Endothelial cell (in vitro differentiated cells): ENCODE measurements at regions not wholly inside any gene's neighbourhood (a gene's known extent, or its start where the extent isn't known, plus 50 kb on each side); places are given as distances from the start of the nearest gene placed in this dataset.

Experiments
- DNase-seq: peaks from one replicate; pipeline ENCODE4 v3.0.0; 2021; ENCODE audit warnings: low spot score
- H3K27ac Mint-ChIP-seq: one replicate; pipeline ENCODE4 v1.8.0; 2021; ENCODE audit warnings: mixed read lengths, inconsistent platforms; ENCODE audit not compliant: unreplicated experiment
- H3K27me3 Mint-ChIP-seq: one replicate; pipeline ENCODE4 v1.8.0; 2021; ENCODE audit warnings: mild to moderate bottlenecking, moderate library complexity, mixed read lengths, inconsistent platforms; ENCODE audit not compliant: unreplicated experiment
- H3K36me3 Mint-ChIP-seq: one replicate; pipeline ENCODE4 v1.8.0; 2021; ENCODE audit warnings: mild to moderate bottlenecking, low read depth, mixed read lengths, inconsistent platforms; ENCODE audit not compliant: unreplicated experiment
- H3K4me1 Mint-ChIP-seq: one replicate; pipeline ENCODE4 v1.8.0; 2021; ENCODE audit warnings: mild to moderate bottlenecking, mixed read lengths, inconsistent platforms; ENCODE audit not compliant: unreplicated experiment
- H3K4me3 Mint-ChIP-seq: one replicate; pipeline ENCODE4 v1.8.0; 2021; ENCODE audit warnings: mild to moderate bottlenecking, mixed read lengths, inconsistent platforms; ENCODE audit not compliant: unreplicated experiment
- H3K9me3 Mint-ChIP-seq: one replicate; pipeline ENCODE4 v1.8.0; 2021; ENCODE audit warnings: mixed read lengths, inconsistent platforms; ENCODE audit not compliant: unreplicated experiment
- TF ChIP-seq, protein P1 (sequence below): fragments of 200-600 bp; sonication (generic); IDR thresholded peaks from one replicate; pipeline ENCODE4 v1.5.0; 2021; ENCODE audit warnings: antibody characterized with exemption; ENCODE audit not compliant: unreplicated experiment

DNA sequence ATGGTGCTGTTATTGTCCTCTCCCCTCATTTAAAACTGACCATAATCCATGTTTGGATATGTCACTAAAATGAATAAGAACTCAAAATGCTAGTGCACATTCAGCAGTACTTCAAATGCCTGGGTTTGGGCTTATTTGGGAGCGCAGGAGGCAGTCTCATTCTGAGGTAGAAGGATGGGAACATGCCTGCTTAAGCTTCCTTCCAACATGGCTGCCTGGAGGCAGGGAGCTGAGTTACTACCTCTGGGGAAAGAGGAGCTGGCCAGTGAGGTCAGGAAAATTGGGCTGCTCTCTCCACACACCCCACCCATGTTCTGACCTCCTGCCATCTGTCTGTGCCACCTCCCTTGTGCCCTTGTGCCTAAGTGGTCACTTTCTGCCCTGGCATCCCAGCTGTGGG is 85.7 kb downstream of the PTPRS start:
- no peaks in the 10 kb centered on the region for H3K4me1 Mint-ChIP-seq
- peaks cover 5% of the 10 kb centered on the region for H3K27me3 Mint-ChIP-seq
- TF ChIP-seq, protein P1, sequence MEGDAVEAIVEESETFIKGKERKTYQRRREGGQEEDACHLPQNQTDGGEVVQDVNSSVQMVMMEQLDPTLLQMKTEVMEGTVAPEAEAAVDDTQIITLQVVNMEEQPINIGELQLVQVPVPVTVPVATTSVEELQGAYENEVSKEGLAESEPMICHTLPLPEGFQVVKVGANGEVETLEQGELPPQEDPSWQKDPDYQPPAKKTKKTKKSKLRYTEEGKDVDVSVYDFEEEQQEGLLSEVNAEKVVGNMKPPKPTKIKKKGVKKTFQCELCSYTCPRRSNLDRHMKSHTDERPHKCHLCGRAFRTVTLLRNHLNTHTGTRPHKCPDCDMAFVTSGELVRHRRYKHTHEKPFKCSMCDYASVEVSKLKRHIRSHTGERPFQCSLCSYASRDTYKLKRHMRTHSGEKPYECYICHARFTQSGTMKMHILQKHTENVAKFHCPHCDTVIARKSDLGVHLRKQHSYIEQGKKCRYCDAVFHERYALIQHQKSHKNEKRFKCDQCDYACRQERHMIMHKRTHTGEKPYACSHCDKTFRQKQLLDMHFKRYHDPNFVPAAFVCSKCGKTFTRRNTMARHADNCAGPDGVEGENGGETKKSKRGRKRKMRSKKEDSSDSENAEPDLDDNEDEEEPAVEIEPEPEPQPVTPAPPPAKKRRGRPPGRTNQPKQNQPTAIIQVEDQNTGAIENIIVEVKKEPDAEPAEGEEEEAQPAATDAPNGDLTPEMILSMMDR = no peak
- H3K9me3 Mint-ChIP-seq = no peaks in the 10 kb centered on the region
- peak overlapping the region; percentile 18 for H3K4me3 Mint-ChIP-seq
- H3K27ac Mint-ChIP-seq = no peak overlapping the region
- peaks cover 36% of the 10 kb centered on the region for H3K36me3 Mint-ChIP-seq
- no peak for DNase-seq

DNA sequence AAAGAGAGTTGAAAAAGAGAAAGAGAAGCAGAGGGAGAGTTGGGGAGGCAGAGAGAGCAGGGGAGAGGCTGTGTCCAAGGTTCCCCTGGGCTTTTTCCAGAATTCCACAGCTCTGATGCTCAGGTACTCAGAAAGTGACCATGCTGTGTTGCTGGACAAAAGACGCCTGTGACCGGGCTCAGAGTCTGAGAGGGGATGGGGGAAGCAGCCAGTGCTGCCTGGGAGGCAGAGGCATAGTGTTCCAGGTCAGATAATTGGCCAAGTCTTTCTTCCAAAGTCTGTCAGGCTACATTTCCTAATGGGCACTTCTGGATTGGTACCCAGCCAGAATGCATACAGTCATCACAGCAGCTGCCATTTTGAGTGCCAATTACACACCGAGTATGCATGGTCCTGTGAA is 86.1 kb downstream of the PTPRS start:
- H3K27ac Mint-ChIP-seq = no peak overlapping the region
- peaks cover 5% of the 10 kb centered on the region for H3K27me3 Mint-ChIP-seq
- TF ChIP-seq, protein P1 = no peak
- H3K4me1 Mint-ChIP-seq = no peaks in the 10 kb centered on the region
- DNase-seq = no peak
- peaks cover 36% of the 10 kb centered on the region for H3K36me3 Mint-ChIP-seq
- no peaks in the 10 kb centered on the region for H3K9me3 Mint-ChIP-seq
- no peak overlapping the region for H3K4me3 Mint-ChIP-seq

DNA sequence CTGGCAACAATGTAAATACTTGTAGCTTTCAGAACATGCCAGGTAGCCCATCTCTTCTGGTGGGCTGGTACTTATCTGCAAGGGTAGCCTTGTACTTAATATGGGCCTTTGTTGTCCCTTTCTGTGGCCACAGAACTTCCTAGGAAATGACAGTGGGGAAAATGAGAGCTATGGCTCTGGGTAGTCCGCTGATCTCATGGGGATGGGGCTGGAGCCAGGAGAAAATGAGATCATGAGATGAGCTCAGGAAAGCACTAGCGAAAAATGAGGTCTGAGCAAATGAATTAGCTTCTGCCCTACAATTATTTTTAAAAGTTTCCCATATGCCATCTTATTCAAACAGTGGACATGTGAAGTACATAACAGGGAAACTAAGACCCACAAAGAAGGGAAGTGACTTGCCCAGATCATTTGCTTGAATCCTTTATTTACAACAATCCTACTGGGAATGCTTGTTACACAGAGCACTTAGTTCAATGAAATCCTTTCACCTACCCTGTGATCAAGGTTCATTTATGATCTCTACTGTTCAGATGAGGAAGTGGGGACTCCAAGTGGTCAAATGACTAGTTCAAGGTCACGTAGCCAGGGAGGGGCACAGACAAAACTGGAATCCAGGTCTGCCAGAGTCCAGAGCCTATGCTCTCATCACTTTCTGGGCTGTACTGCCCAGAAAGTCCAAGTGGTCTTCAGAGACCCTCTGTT is 87.1 kb downstream of the PTPRS start:
- no peak for DNase-seq
- TF ChIP-seq, protein P1 = no peak
- no peak overlapping the region for H3K27ac Mint-ChIP-seq

DNA sequence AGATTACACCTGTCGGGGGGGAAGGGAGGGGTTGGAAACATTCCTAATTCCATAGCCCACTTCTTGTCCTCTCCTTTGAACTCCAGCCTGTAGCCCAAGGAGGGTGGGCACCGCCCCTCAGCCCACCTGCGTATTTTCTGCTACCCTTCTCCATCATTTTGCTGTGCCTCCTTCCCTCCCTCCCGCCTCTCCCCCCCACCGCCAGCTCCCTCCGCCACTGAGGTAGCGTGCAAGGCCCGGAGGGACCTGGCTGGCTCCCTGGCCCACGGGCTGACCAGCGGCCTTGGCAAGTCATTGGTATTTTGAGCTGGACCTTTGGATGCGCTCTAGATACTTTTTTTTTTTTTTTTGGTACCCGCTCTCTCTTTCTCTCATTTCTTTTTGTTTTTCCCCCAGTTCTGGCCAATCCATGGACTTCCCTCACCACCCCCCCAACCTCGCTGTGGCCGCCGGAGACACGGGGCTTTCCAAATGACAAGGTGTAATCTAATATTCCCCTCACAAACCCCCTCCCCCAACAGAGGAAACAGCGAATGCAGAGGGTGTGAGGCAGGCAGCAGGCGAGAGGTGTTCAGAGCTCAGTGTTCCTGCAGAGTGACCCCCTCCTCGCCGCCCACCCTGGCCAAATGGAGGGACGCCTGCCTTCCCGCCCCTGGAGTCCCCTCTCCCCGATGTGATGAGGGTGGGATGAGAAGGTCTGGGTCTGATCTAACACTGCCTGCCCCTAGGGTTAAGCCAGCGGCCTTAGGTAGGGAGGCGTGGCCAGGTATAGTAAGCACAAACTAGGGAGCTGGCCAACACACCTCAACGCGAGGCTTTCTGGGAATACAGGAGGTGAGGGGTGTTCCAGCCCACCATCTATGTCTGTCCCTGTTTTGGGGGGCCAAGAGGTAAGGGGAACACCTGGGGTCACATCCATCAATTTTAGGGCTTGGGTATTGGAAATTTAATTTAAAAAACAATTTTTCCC is 89.2 kb downstream of the PTPRS start:
- DNase-seq = no peak
- H3K4me3 Mint-ChIP-seq = no peak overlapping the region
- TF ChIP-seq, protein P1 = no peak
- no peaks in the 10 kb centered on the region for H3K9me3 Mint-ChIP-seq
- peaks cover 27% of the 10 kb centered on the region for H3K36me3 Mint-ChIP-seq
- peaks cover 13% of the 10 kb centered on the region for H3K4me1 Mint-ChIP-seq
- peaks cover 2% of the 10 kb centered on the region for H3K27me3 Mint-ChIP-seq
- H3K27ac Mint-ChIP-seq = no peak overlapping the region

More for the DNA sequence above, 87.1 kb downstream of the PTPRS start:
- peaks cover 33% of the 10 kb centered on the region for H3K36me3 Mint-ChIP-seq
- H3K27me3 Mint-ChIP-seq = peaks cover 5% of the 10 kb centered on the region
- H3K9me3 Mint-ChIP-seq = no peaks in the 10 kb centered on the region
- H3K4me1 Mint-ChIP-seq = no peaks in the 10 kb centered on the region
- H3K4me3 Mint-ChIP-seq = peak overlapping the region; percentile 18
